GM12874 (cell line): ENCODE measurements at regions not wholly inside any gene's neighbourhood (a gene's known extent, or its start where the extent isn't known, plus 50 kb on each side); places are given as distances from the start of the nearest gene placed in this dataset.

ENCODE experiments used
- CTCF ChIP-seq: IDR thresholded peaks from 2 replicates; pipeline ENCODE4 v1.5.1; 2011; ENCODE audit warnings: low read depth, mild to moderate bottlenecking, control low read depth, low read length, moderate library complexity; ENCODE audit not compliant: insufficient read depth

- no peak for TF ChIP-seq CTCF
These were observed 205.9 kb downstream of the C1D start for GRCh38 chr2:67856866-67857265.

GRCh38 chr2:67857836-67858235 lies 205.0 kb downstream of the C1D start:
- TF ChIP-seq CTCF = no peak

- TF ChIP-seq CTCF = no peak
These were observed 203.9 kb downstream of the C1D start for GRCh38 chr2:67858886-67859285.

- TF ChIP-seq CTCF = no peak
These were observed 196.9 kb downstream of the C1D start for GRCh38 chr2:67865917-67866316.

GRCh38 chr2:67867735-67868134 lies 195.1 kb downstream of the C1D start:
- no peak for TF ChIP-seq CTCF

GRCh38 chr2:67871686-67872412 lies 191.0 kb downstream of the C1D start:
- no peak for TF ChIP-seq CTCF

GRCh38 chr2:67872481-67872880 lies 190.3 kb downstream of the C1D start:
- no peak for TF ChIP-seq CTCF
